ENCODE measurements at regions not wholly inside any gene's neighbourhood (a gene's known extent, or its start where the extent isn't known, plus 50 kb on each side); places are given as distances from the start of the nearest gene placed in this dataset.

DNA sequence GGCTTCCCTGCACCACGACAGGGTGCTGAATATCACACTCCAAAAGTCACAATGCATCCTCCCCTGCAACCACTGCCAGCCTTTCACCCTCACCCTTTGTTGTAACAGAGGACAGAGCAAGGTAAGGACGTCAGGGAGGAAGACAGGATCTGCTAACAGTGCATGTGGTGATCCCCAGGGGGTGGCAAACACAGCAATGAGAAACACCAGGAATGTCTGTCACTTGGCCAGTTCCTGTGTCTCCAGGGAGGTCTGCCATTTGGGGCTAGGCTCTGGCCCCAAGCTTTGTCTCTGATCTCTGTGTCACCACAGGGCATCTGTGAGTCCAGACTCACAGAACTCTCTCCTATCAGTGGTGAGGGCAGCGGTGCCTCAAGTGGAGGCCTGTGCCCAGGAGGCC, 54.3 kb upstream of the SLC24A5 start:
- H3K9me3 ChIP-seq (ENCODE audit: control insufficient read depth in 4 of 4, insufficient read depth in 3 of 4, low read length in 3 of 4): no peaks in the 10 kb centered on the region
- TF ChIP-seq, protein P1, sequence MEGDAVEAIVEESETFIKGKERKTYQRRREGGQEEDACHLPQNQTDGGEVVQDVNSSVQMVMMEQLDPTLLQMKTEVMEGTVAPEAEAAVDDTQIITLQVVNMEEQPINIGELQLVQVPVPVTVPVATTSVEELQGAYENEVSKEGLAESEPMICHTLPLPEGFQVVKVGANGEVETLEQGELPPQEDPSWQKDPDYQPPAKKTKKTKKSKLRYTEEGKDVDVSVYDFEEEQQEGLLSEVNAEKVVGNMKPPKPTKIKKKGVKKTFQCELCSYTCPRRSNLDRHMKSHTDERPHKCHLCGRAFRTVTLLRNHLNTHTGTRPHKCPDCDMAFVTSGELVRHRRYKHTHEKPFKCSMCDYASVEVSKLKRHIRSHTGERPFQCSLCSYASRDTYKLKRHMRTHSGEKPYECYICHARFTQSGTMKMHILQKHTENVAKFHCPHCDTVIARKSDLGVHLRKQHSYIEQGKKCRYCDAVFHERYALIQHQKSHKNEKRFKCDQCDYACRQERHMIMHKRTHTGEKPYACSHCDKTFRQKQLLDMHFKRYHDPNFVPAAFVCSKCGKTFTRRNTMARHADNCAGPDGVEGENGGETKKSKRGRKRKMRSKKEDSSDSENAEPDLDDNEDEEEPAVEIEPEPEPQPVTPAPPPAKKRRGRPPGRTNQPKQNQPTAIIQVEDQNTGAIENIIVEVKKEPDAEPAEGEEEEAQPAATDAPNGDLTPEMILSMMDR (IDR thresholded peaks at IDR 0.05; ENCODE audit: control extremely low read depth, extremely low read depth): no peak
- no peak for DNase-seq
- H3K9ac ChIP-seq (ENCODE audit: insufficient read depth in 1 of 2, low read length in 2 of 2): no peak overlapping the region
- no peak overlapping the region for H3K4me3 ChIP-seq
- WGBS, 2 donors: 60 to 63% methylated on average over 3 of the region's 3 CpGs
- peaks cover 0 to 19% (median 0%) of the 10 kb centered on the region in 5 donors for H3K4me1 ChIP-seq (ENCODE audit: control insufficient read depth in 5 of 5, insufficient read depth in 5 of 5, low read length in 5 of 5)
- no peak overlapping the region for H3K27ac ChIP-seq (ENCODE audit: low read depth in 1 of 2, low read length in 1 of 2)
- no peaks in the 10 kb centered on the region for H3K36me3 ChIP-seq (ENCODE audit: control insufficient read depth in 4 of 4, insufficient read depth in 4 of 4, low read length in 4 of 4)
- H3K27me3 ChIP-seq (ENCODE audit: control insufficient read depth in 3 of 3, insufficient read depth in 3 of 3, low read length in 2 of 3): no peaks in the 10 kb centered on the region
- ATAC-seq (ENCODE audit: insufficient read depth, low FRiP score): no peak

Measured in lung (tissue), 11 donors.